HG02943 (cell line): ENCODE measurements at regions not wholly inside any gene's neighbourhood (a gene's known extent, or its start where the extent isn't known, plus 50 kb on each side); places are given as distances from the start of the nearest gene placed in this dataset.

Experiments
- ATAC-seq: cut with Tn5 transposase; IDR thresholded peaks from one replicate; pipeline ENCODE4 v1.9.1; 2021; ENCODE audit warnings: mild to moderate bottlenecking, low read depth, moderate library complexity; ENCODE audit not compliant: unreplicated experiment

DNA sequence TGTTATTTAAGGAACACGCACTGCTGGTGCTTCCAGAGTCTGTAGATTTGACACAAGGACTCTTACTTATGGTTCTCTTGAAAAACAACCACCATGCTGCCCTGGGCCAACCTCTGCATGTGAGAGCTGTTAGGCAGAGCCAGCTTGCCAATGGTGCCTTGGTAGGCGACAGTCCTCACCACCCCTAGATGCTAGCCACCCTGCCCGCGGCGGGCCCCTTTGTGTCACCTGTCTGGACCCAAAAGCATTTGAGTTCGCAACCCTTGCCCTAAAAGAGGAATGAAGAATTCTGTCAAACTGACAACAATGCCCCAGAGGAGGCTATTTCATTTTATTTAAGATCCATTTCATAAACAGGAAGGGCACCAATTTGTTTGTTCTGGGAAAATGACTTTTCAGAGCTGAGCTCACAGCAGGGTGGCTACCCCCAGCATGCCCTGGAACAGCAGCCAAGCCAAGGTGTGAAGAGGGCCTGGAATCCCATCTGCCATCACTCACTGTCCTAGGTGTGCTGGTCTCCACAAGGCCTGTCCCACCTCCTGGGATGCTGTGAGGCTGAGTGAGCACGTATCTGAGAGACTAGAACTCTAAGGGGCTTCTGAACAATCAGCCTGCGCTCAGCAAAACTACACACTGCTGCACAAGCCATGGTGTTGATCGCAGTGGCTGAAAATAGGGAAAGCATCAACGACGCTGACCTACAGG, 63.8 kb upstream of the FZD10 start:
- no peak for ATAC-seq

DNA sequence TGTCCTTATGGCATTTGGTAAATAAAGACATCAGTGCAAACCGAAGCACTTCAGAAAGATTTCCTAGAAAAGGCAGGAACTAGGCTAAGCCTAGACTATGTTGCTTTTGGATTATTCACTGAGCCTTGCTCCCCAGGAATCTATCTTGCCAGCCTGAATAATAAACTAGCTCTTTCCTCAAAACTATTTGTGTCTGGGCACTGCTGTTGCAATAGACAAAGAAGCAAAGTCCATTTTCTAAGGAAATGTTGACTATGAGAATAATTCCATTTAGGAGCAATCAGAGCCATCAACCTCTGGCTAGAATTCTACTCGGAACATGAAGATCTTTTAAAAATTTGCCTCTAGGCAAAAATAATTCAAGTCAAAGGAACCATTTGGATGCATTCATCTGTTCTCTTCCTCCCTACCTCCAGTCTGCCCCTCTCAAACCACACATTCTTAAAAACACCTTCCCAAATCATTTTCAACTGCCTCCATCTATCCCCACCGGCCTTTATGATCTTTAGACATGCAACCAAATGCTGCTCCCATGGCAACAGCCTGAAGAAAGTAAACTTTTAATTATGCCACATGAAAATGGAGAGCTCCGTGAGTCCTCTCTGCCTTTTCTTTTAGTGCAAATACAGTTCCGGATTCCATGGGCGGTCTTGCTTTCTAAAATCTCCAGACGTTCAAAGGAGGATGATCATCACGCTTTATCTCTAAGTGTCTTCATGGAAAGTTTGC, 61.5 kb upstream of the FZD10 start:
- no peak for ATAC-seq

DNA sequence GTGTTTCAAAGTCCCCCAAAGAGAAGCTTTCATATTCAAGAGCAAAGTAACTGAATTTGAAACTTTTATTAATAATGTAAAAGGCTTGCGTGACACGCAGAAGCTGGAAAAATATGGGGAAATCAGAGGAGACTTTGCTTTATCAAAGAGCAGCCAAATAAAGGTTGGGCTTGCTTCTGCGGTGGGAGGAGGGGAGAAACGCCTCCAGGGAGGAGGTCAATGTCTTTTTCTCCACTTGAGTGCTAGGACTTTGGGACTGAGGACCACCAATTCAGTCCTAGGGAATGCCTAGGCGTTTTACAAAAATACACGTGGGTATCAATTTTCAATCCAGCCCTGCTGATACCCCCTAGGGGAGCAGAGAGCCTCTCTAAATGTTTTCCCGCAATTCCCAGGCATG, 60.9 kb upstream of the FZD10 start:
- ATAC-seq: no peak

DNA sequence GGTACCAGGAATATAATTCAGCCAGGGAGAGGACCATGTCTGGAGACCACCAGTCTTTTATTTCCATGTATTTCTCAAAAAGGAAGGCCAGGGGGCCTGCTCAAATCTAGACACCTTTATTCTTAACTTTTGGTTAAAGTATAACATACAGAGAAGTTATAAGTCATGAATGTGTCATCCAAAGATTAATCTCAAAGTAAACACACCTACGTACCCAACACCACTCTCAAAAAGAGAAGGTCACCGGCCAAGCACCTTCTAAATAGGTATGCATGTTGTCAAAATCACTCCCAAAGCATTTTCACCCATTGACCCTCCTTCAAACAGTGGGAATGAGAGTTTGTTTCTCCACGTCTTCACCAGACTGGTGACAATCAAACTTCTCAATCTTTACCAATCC, 60.0 kb upstream of the FZD10 start:
- no peak for ATAC-seq

DNA sequence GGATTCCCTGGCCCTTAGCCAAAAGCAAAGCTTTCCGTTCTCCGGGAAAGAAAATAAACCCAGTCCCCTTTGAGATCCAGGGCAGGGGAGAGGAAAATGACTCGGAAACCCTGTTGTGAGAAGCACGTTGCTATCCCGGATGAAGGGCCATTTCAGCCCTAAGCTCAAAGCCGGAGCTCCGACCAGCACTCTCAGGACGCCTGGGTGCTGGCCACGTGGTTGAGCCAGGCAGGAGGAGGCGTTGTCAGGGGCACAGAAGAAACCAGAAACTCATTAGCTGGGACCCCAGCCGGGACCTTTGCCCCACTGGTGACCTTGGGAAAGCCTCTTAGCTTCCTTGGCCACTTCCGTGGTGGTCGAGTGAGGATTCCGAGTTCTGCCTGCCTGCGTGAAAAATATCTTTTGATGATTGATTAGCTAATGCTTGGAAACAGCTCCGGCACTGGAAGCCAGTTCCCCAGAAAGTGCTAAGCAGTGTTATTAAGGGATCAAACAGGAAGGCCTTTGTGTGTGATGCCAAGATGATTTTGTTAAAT, 57.6 kb upstream of the FZD10 start:
- ATAC-seq: no peak

DNA sequence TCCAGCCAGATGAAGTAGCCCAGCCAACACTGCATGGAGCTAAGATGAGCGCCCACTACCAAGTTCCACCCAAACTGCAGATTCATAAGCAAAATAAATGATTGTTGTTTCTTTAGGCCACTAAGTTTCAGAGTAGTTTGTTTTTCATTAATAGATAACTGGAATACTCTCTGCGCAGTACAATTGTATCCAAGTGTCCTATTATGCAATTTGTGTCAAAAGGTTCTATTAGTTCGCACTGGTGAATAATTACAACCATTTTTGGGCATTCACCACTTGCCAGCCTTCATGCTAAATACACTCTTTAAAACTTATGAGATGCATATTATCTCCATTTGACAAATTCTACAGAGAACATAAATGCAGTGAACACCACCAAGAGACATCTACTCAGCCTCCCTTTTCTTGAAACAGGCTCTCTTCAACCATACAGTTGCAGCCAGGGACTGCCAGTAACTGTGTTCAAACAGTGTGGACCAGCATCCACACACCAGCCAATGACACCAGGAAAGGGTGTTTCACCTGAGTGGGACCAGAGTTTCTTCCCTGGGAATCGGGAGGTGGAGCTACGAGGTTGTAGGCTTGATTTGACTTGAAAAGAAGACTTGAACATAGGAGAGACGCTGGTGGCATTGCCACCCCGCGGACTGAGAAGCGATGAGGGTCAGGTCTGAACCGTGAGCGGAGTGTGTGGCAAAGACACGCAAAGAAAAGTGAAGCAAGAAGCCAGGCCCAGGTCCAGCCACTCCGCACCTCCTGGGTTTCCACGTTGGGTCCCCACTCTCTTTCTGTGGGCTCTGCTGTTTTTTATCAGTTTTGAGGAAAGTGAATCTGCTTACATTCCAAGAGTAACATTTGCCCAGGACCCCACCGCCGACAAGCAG, 53.0 kb upstream of the FZD10 start:
- no peak for ATAC-seq

DNA sequence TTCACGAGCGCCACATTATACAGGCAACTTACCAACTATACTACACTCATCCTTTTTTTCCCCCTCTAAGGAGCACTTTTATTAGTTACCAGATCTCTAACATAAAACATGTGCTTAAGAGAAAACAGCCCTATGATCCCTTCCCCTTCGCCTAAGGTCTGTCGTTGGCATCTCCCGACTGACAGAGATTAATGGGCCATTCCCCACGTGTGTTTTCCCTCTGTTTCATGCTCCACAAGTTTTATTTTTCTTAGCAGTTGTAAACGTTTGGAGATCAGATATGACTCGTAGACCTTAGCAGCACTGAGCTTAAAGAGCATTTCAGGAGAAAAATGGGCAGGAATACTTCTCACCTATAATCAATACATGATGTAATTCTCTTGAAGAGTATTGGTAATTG, 51.4 kb upstream of the FZD10 start:
- ATAC-seq: no peak

DNA sequence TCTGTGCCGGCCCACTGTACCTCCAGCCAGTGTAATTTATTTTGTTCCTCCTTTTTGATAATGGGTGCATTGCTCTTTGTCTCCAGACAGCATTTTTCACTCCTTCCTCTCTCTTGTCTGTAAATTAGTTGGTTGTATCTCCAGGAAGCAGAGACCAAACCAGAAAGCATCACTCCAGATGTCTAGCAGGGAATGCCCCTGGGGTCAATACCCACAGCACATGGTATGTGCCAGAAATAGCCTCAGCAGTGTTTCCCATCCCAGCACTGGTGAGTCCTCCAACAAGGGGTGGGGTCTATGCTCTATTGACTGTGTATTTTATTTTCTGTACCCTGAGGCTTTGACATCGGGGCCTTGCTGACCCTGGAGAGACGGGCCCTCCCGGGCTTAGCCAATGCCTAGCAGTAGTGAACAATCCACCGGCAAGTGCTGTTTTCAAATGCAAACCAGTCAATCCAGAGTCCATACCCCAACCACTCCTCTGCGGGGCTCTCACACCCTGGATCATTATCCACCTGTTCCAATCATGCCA, 50.2 kb upstream of the FZD10 start:
- ATAC-seq: no peak
